HG02759 (cell line): ENCODE measurements at regions not wholly inside any gene's neighbourhood (a gene's known extent, or its start where the extent isn't known, plus 50 kb on each side); places are given as distances from the start of the nearest gene placed in this dataset.

Source experiments
- ATAC-seq: cut with Tn5 transposase; IDR thresholded peaks from one replicate; pipeline ENCODE4 v1.9.1; 2021; ENCODE audit warnings: mild to moderate bottlenecking, moderate library complexity; ENCODE audit not compliant: unreplicated experiment

DNA sequence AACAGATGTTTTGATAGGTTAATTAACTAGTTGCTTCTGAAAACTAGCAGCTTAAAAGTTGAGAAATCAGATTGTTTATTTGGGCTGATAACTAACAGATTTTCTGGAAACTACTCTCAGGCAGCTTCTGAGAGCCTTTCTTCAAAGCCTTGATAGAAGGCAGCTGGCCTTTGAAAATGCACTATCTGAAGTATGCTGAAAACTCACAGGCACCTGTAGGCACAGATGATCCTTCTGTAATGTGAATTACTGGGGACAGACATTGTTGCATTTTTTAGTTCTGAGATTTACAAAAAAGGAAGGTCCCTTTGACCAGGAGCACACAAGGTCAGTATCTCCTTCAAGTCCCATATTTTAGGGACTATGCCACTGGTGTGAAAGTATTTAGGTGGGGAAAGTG lies 460.8 kb upstream of the CNTN5 start:
- no peak for ATAC-seq

DNA sequence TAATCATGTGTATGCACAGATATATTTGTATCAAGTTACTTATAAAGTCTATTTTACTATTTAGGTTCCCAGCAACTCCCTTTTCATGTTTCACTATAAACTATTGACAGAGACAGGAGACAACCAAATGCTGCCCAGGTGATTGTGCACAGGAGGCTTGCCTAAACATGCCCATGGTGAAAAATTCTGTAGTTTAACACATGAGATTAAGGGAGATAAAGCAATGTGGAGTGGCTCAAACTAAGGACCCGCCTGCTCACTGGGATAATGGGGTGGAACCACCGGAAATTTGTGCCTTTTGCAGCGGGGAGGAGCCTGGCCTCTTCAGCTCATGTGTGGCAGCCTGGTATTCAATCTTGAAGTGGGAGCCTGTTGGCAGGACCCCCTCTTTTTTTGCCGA lies 459.5 kb upstream of the CNTN5 start:
- ATAC-seq: no peak

- no peak for ATAC-seq
These were observed 458.8 kb upstream of the CNTN5 start for GRCh38 chr11:98561877-98562395.

GRCh38 chr11:98564233-98564632 lies 456.5 kb upstream of the CNTN5 start:
- no peak for ATAC-seq

- no peak for ATAC-seq
These were observed 455.9 kb upstream of the CNTN5 start for GRCh38 chr11:98564881-98565280.

GRCh38 chr11:98565311-98565710 lies 455.4 kb upstream of the CNTN5 start:
- ATAC-seq: no peak

GRCh38 chr11:98566978-98567377 lies 453.8 kb upstream of the CNTN5 start:
- no peak for ATAC-seq

- ATAC-seq: no peak
These were observed 452.7 kb upstream of the CNTN5 start for GRCh38 chr11:98568013-98568412.

- no peak for ATAC-seq
These were observed 447.8 kb upstream of the CNTN5 start for GRCh38 chr11:98572941-98573340.

DNA sequence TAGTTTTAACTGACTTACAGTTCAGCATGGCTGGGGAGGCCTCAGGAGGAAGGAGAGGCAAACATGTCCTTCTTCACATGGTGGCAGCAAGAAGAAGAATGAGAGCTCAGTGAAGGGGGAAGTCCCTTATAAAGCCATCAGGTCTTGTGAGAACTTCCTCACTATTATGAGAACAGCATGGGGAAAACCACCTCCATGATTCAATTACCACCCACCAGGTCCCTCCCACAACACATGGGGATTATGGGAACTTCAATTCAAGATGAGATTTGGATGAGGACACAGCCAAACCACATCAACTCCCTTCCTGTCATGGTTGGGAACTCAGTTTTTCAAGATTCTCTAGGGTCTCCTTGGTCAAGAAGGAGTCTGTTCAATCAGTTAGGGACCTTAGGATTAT lies 432.9 kb upstream of the CNTN5 start:
- no peak for ATAC-seq

DNA sequence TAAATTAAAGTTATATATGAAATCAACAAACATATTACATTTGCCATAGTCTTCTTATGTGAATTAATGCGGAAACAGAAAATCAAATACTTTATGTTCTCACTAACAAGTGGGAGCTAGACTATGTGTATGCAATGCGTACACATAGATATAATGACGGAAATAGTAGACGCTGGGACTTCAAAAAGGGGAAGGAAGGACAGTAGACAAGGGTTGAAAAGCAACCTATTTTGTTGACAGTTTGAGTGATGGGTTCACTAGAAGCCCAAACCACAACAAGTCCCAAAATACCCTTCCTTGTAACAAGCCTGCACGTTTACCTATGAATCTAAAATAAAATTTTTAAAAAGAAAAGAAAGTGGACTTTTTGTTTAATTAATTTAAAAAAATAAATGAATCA lies 430.8 kb upstream of the CNTN5 start:
- no peak for ATAC-seq

DNA sequence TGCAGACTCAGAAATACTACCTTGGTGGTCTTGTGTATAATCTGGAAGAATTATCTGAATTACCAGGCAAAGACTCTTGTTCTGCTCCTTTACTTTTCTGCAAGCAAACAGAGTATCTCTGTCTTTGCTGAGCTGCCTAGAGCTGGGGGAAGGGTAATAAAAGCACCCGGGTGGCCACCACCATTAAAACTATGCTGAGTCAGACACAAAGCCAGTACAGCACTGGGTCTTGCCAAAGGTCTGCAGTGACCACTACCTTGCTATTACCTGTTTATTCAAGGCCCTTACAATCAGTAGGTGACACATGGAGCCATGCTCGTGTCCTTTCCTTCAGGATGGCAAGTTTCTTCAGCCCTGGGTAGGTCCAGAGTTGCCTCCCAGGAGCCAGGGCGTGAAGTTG lies 420.6 kb upstream of the CNTN5 start:
- no peak for ATAC-seq

GRCh38 chr11:98600786-98601773 lies 419.7 kb upstream of the CNTN5 start:
- ATAC-seq: no peak

DNA sequence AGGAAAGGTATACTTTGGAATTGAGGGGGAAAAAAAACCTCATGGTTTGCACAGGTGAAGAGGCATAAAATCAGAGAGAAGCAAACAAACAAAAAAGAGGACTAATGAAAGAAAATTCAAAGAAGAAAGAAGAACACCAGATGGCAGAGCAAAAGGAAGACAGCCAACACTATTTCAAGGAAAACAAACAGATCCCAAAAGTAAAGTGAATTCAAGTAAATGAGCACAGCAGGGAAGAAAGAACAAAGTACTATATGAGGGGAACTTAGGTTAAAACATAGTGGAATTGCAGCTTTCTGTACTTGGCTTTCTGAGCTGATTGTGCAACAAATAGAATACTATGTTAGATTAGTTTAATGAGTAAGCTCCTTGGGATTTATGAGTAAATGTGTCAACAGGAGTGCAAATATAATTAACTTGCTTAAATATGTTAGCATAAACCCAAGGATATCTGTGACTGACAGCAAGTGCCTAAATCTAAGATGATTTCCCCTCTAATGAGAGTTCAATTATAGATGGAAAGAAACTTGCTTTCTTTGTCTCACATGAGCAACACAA lies 404.6 kb upstream of the CNTN5 start:
- no peak for ATAC-seq

DNA sequence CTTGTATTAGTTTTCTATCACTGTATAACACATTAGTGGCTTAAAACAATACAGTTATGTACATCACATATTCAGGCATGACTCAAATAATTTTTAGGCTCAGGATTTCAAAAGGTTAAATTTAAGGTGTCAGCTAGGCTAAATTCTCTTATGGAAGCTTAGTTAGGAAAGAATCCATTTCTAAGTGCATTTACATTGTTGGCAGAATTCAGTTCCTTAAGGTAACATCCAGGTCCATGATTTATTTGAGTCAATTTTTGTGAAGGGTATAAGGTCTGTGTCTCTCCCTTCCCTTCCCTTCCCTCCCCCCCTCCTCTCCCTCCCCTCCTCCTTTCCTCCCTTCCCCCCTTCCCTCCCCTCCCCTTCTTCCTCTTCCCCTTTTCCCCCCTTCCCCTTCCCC lies 399.0 kb upstream of the CNTN5 start:
- no peak for ATAC-seq

DNA sequence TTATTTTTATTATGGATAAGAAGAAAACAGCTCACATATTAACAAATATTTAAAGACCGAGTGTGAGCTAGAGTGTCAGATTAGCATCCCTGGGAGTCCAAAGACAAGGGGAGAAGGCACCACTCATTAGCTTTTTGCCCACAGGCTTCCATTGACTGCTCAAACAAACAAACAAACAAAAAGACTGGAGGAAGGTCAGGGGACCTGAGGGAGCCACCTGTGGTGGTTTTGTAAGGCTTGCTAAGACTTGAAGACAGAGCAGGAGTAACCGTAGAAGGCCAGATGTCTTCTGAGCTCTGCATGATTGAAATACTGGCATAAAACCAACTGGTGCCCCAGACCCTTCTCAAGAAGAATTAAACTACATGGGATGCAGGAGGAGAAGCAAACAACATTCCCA lies 395.2 kb upstream of the CNTN5 start:
- no peak for ATAC-seq

DNA sequence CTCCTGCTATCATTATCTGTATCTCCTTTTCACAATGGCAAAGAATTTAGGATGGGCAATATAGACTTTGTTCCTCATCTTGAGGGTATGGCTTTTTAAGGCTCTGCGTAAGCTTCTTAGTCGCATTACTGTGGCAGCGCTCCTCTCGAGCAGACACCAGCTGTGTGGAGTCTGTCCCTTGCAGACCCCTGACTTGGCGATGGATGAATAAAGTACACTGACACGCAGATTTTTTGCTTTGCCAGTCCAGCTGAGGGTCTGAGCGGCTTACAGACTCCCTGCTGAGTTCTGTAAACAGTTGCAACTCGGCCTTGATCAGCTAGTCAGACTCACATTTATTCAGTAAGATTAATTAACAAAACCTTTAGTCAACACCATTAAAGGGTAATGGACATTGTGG lies 390.0 kb upstream of the CNTN5 start:
- ATAC-seq: no peak

- no peak for ATAC-seq
These were observed 363.0 kb upstream of the CNTN5 start for GRCh38 chr11:98657711-98658110.

GRCh38 chr11:98659431-98659830 lies 361.3 kb upstream of the CNTN5 start:
- ATAC-seq: no peak

- ATAC-seq: no peak
These were observed 346.4 kb upstream of the CNTN5 start for GRCh38 chr11:98674390-98674789.

- no peak for ATAC-seq
These were observed 341.1 kb upstream of the CNTN5 start for GRCh38 chr11:98679673-98680072.

GRCh38 chr11:98701541-98701940 lies 319.2 kb upstream of the CNTN5 start:
- no peak for ATAC-seq
